Psoas muscle (tissue), 7 donors: ENCODE measurements at regions not wholly inside any gene's neighbourhood (a gene's known extent, or its start where the extent isn't known, plus 50 kb on each side); places are given as distances from the start of the nearest gene placed in this dataset.

Source experiments
- ATAC-seq, 4 donors: fragments of 200-7000 bp; cut with Tn5 transposase; one replicate each; pipeline ENCODE4 v1.9.1; 2020; ENCODE audit warnings: moderate library complexity in 3 of 4, mild to moderate bottlenecking in 2 of 4
- DNase-seq, 2 donors: peaks; one replicate each; pipeline ENCODE4 v3.0.0-alpha.2; 2020
- H3K27ac ChIP-seq: fragments of 200-600 bp; one replicate; pipeline ENCODE4 v1.8.0; 2022
- H3K27me3 ChIP-seq, 3 donors: fragments of 200-600 bp in 1 of 3; one replicate each; pipeline versions ENCODE4 v1.6.1 to v1.8.0; 2013 to 2022; ENCODE audit warnings: low read length in 2 of 3, mild to moderate bottlenecking in 2 of 3, moderate library complexity in 1 of 3; ENCODE audit not compliant: insufficient read depth in 3 of 3
- H3K36me3 ChIP-seq, 2 donors: fragments of 200-600 bp in 1 of 2; one replicate each; pipeline versions ENCODE4 v1.6.1 to v1.8.0; 2013 to 2022; ENCODE audit warnings: low read depth in 1 of 2, mild to moderate bottlenecking in 1 of 2, moderate library complexity in 1 of 2; ENCODE audit not compliant: insufficient read depth in 1 of 2
- H3K4me1 ChIP-seq: fragments of 200-600 bp; one replicate; pipeline ENCODE4 v1.8.0; 2022
- H3K4me3 ChIP-seq: fragments of 200-600 bp; one replicate; pipeline ENCODE4 v1.8.0; 2022; ENCODE audit warnings: mild to moderate bottlenecking
- H3K9me3 ChIP-seq: fragments of 200-600 bp; one replicate; pipeline ENCODE4 v1.8.0; 2022
- CTCF ChIP-seq: fragments of 200-600 bp; IDR thresholded peaks from one replicate; pipeline ENCODE4 v1.8.0; 2022; ENCODE audit warnings: antibody characterized with exemption
- WGBS, 3 donors: extraction: QIAGEN DNeasy Blood & Tissue Kit; methylation state at CpG; one replicate each; pipeline versions ENCODE4 v1.1.6 to v1.1.7; 2013; 5-methylcytosine and 5-hydroxymethylcytosine counted together
- intact Hi-C, 2 donors: fragments of 100-400 bp; cut with DNase I; formaldehyde crosslinking; loops; one replicate each; pipeline versions ENCODE4 v1.11.0 to v1.14.2; 2022
- donor health status: healthy with polysubstance abuse.
- donor health status: DM: no; HTN: no; CAD: no; lungs with moderate emphysema.
- donor health status: Bipolar disorder and iron deficiency.
- donor health status: healthy.
- donor health status: DM: yes; HTN: yes; CAD: no.
- donor health status: DM: no; HTN: no; CAD: no.
- donor health status: DM: yes; HTN: yes; CAD: no.

GRCh38 chr5:172584638-172585037 is 56.4 kb upstream of the NEURL1B start:
- TF ChIP-seq CTCF: no peak
- ATAC-seq: peak in 2 of 4 donors; percentile 9 to 13
- H3K4me1 ChIP-seq: peaks cover 3% of the 10 kb centered on the region
- no peak for DNase-seq
- 54 to 63% (median 59%) methylated on average over 8 of the region's 8 CpGs for WGBS, 3 donors
- H3K4me3 ChIP-seq: no peak overlapping the region
- no peaks in the 10 kb centered on the region for H3K9me3 ChIP-seq
- intact Hi-C loops: no loop called here
- H3K27me3 ChIP-seq: peaks cover 0 to 9% (median 2%) of the 10 kb centered on the region in 3 donors
- no peaks in the 10 kb centered on the region for H3K36me3 ChIP-seq
- H3K27ac ChIP-seq: peak overlapping the region; percentile 75

- ATAC-seq (peak; percentile 39 to 82 (median 73)), DNase-seq (peak; percentile 50 to 85)
- H3K27me3 ChIP-seq: peaks cover 0 to 9% (median 0%) of the 10 kb centered on the region in 3 donors
- intact Hi-C loops: no loop called here
- WGBS, 3 donors: 30 to 52% (median 50%) methylated on average over 7 of the region's 7 CpGs
- H3K9me3 ChIP-seq: no peaks in the 10 kb centered on the region
- H3K27ac ChIP-seq: peak overlapping the region; percentile 75
- no peak overlapping the region for H3K4me3 ChIP-seq
- H3K36me3 ChIP-seq: no peaks in the 10 kb centered on the region
- no peak for TF ChIP-seq CTCF
- H3K4me1 ChIP-seq: peaks cover 3% of the 10 kb centered on the region
These were observed 57.0 kb upstream of the NEURL1B start for GRCh38 chr5:172583931-172584511.

DNA sequence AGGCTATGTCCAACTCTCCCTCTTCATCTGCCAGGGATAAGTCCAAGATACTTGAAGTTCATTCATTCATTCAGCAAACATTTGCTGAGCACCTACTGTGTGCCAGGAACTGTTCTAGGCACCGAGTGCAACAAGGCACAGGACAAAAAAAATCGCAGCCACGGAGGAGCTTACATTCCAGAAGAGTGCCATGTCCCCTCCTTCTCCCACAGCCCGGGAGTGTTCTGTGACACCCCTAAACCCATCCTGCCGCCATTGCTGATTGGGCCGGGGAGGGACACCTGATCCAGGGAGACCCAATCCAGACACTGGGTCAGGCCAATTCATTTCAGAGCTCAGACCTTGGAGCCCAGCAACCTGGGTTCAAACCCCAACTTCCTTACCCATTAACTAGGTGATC is 58.1 kb upstream of the NEURL1B start:
- Histone ChIP-seq H3K27ac (peak overlapping the region; percentile 75), H3K36me3 (no peaks in the 10 kb centered on the region), H3K4me3 (no peak overlapping the region), H3K4me1 (peaks cover 3% of the 10 kb centered on the region), H3K9me3 (no peaks in the 10 kb centered on the region), H3K27me3 (peaks cover 0 to 6% (median 0%) of the 10 kb centered on the region in 3 donors)
- TF ChIP-seq CTCF: no peak
- ATAC-seq: no peak
- no peak for DNase-seq
- WGBS, 3 donors: 87 to 91% (median 91%) methylated on average over 6 of the region's 6 CpGs
- intact Hi-C loops: no loop called here

GRCh38 chr5:172581315-172581714 is 59.7 kb upstream of the NEURL1B start:
- H3K27me3 ChIP-seq: peaks cover 0 to 5% (median 0%) of the 10 kb centered on the region in 3 donors
- H3K9me3 ChIP-seq: no peaks in the 10 kb centered on the region
- 42 to 55% (median 50%) methylated on average over 4 of the region's 4 CpGs for WGBS, 3 donors
- ATAC-seq (no peak), DNase-seq (no peak)
- H3K4me1 ChIP-seq: peaks cover 3% of the 10 kb centered on the region
- TF ChIP-seq CTCF: no peak
- no peak overlapping the region for H3K4me3 ChIP-seq
- H3K27ac ChIP-seq: no peak overlapping the region
- H3K36me3 ChIP-seq: no peaks in the 10 kb centered on the region
- intact Hi-C loops: no loop called here
